Spleen (tissue), 11 donors: ENCODE measurements at regions not wholly inside any gene's neighbourhood (a gene's known extent, or its start where the extent isn't known, plus 50 kb on each side); places are given as distances from the start of the nearest gene placed in this dataset.

Source experiments
- DNase-seq: peaks from one replicate; pipeline ENCODE4 v3.0.0-alpha.2; 2020
- H3K27ac ChIP-seq, 8 donors: fragments of 200-600 bp; sonication (generic) in 7 of 8; 1 replicate in 4 of 8; 2 replicates in 4 of 8; pipeline versions ENCODE4 v1.5.0 to v1.8.0; 2016 to 2021; ENCODE audit warnings: inconsistent platforms in 4 of 8, mild to moderate bottlenecking in 4 of 8, moderate library complexity in 1 of 8
- H3K27me3 ChIP-seq, 7 donors: fragments of 200-600 bp; sonication (generic) in 6 of 7; replicated peaks in 1 of 7; 1 replicate in 4 of 7; 2 replicates in 3 of 7; pipeline versions ENCODE4 v1.5.0 to v1.8.0; 2016 to 2021; ENCODE audit warnings: inconsistent platforms in 3 of 7, mild to moderate bottlenecking in 1 of 7
- H3K36me3 ChIP-seq, 6 donors: fragments of 200-600 bp; sonication (generic) in 5 of 6; 1 replicate in 4 of 6; 2 replicates in 2 of 6; pipeline versions ENCODE4 v1.5.0 to v1.8.0; 2016 to 2021; ENCODE audit warnings: inconsistent platforms in 2 of 6
- H3K4me1 ChIP-seq, 6 donors: fragments of 200-600 bp; sonication (generic) in 5 of 6; 1 replicate in 3 of 6; 2 replicates in 3 of 6; pipeline versions ENCODE4 v1.5.0 to v1.8.0; 2016 to 2021; ENCODE audit warnings: inconsistent platforms in 3 of 6
- H3K4me3 ChIP-seq, 8 donors: fragments of 200-600 bp; sonication (generic) in 7 of 8; 1 replicate in 4 of 8; 2 replicates in 4 of 8; pipeline versions ENCODE4 v1.5.0 to v1.8.0; 2016 to 2021; ENCODE audit warnings: inconsistent platforms in 4 of 8, mild to moderate bottlenecking in 4 of 8, moderate library complexity in 2 of 8
- H3K9me3 ChIP-seq, 8 donors: fragments of 200-600 bp; sonication (generic) in 7 of 8; 1 replicate in 4 of 8; 2 replicates in 4 of 8; pipeline versions ENCODE4 v1.5.0 to v1.8.0; 2016 to 2021; ENCODE audit warnings: inconsistent platforms in 4 of 8
- POLR2A ChIP-seq, 3 donors: fragments of 450-650 bp; IDR thresholded peaks; one replicate each; pipeline ENCODE4 v1.5.1; 2017; ENCODE audit warnings: antibody characterized with exemption in 3 of 3, mild to moderate bottlenecking in 1 of 3
- POLR2AphosphoS5 ChIP-seq, 3 donors: sonication (generic); formaldehyde crosslinking; IDR thresholded peaks; one replicate each; pipeline ENCODE4 v1.5.1; 2017; ENCODE audit warnings: antibody characterized with exemption in 3 of 3
- WGBS, 5 donors: extraction: QIAGEN DNeasy Blood & Tissue Kit in 3 of 5; methylation state at CpG; one replicate each; pipeline versions ENCODE4 v1.1.5 to v1.1.7; 2013 to 2018; 5-methylcytosine and 5-hydroxymethylcytosine counted together
- intact Hi-C: fragments of 100-400 bp; cut with DNase I; formaldehyde crosslinking; loops from one replicate; pipeline ENCODE4 v1.15.0; 2023; ENCODE audit warnings: low total_unique reads
- TF ChIP-seq, protein P1 (sequence below), 11 experiments: fragments of 200-600 bp in 7 of 11; fragments of 450-650 bp in 4 of 11; sonication (generic) in 4 of 11; IDR thresholded peaks in 8 of 11; conservative IDR thresholded peaks in 3 of 11; 1 replicate in 7 of 11; 2 replicates in 4 of 11; pipeline versions ENCODE4 v1.4.0 to v1.8.0; 2016 to 2021; ENCODE audit warnings: antibody characterized with exemption in 11 of 11, inconsistent platforms in 4 of 11, mild to moderate bottlenecking in 1 of 11
- donor health status: healthy with polysubstance abuse.
- donor health status: DM: no; HTN: no; CAD: no; lungs with moderate emphysema.
- donor health status: DM: no; HTN: no; CAD: no.
- donor health status: Bipolar disorder and iron deficiency.
- donor health status: healthy.
- donor health status: DM: no; HTN: no; CAD: no.
- donor health status: DM: yes; HTN: yes; CAD: no.

- intact Hi-C loops, result no loop called here
- H3K9me3 ChIP-seq, result no peaks in the 10 kb centered on the region
- 27 to 81% (median 32%) methylated on average over 2 of the region's 2 CpGs for WGBS, 5 donors
- H3K27me3 ChIP-seq, result no peaks in the 10 kb centered on the region
- DNase-seq, result no peak
- TF ChIP-seq, protein P1, sequence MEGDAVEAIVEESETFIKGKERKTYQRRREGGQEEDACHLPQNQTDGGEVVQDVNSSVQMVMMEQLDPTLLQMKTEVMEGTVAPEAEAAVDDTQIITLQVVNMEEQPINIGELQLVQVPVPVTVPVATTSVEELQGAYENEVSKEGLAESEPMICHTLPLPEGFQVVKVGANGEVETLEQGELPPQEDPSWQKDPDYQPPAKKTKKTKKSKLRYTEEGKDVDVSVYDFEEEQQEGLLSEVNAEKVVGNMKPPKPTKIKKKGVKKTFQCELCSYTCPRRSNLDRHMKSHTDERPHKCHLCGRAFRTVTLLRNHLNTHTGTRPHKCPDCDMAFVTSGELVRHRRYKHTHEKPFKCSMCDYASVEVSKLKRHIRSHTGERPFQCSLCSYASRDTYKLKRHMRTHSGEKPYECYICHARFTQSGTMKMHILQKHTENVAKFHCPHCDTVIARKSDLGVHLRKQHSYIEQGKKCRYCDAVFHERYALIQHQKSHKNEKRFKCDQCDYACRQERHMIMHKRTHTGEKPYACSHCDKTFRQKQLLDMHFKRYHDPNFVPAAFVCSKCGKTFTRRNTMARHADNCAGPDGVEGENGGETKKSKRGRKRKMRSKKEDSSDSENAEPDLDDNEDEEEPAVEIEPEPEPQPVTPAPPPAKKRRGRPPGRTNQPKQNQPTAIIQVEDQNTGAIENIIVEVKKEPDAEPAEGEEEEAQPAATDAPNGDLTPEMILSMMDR (IDR thresholded peaks at IDR 0.05 in 8 of 11, conservative IDR thresholded peaks at IDR 0.05 in 3 of 11), result no peak
- TF ChIP-seq POLR2AphosphoS5 (IDR thresholded peaks at IDR 0.05) (no peak), POLR2A (IDR thresholded peaks at IDR 0.05) (no peak)
- H3K27ac ChIP-seq, result no peak overlapping the region
- H3K4me3 ChIP-seq, result no peak overlapping the region
- no peaks in the 10 kb centered on the region for H3K36me3 ChIP-seq
- no peaks in the 10 kb centered on the region for H3K4me1 ChIP-seq
Observed at GRCh38 chr2:120979398-120979797, 243.7 kb downstream of the GLI2 start.

- no peak for TF ChIP-seq POLR2AphosphoS5 (IDR thresholded peaks at IDR 0.05)
- TF ChIP-seq, protein P1 (IDR thresholded peaks at IDR 0.05 in 8 of 11, conservative IDR thresholded peaks at IDR 0.05 in 3 of 11), result no peak
- no peak for TF ChIP-seq POLR2A (IDR thresholded peaks at IDR 0.05)
- intact Hi-C loops, result no loop called here
- Histone ChIP-seq H3K9me3 (no peaks in the 10 kb centered on the region), H3K4me3 (no peak overlapping the region), H3K4me1 (no peaks in the 10 kb centered on the region), H3K36me3 (no peaks in the 10 kb centered on the region), H3K27me3 (no peaks in the 10 kb centered on the region), H3K27ac (no peak overlapping the region)
- 90 to 95% (median 93%) methylated on average over 8 of the region's 8 CpGs for WGBS, 5 donors
- DNase-seq, result no peak
Observed at GRCh38 chr2:120979921-120980320, 244.3 kb downstream of the GLI2 start.

GRCh38 chr2:120981443-120981842 is 245.8 kb downstream of the GLI2 start:
- intact Hi-C loops, result no loop called here
- DNase-seq, result no peak
- H3K9me3 ChIP-seq, result no peaks in the 10 kb centered on the region
- peaks cover 0 to 6% (median 0%) of the 10 kb centered on the region in 6 donors for H3K36me3 ChIP-seq
- no peak overlapping the region for H3K27ac ChIP-seq
- no peaks in the 10 kb centered on the region for H3K4me1 ChIP-seq
- no peak overlapping the region for H3K4me3 ChIP-seq
- 79 to 87% (median 85%) methylated on average over 4 of the region's 4 CpGs for whole genome bisulfite sequencing, 5 donors
- H3K27me3 ChIP-seq, result no peaks in the 10 kb centered on the region
- no peak for TF ChIP-seq POLR2AphosphoS5 (IDR thresholded peaks at IDR 0.05)
- TF ChIP-seq, protein P1 (IDR thresholded peaks at IDR 0.05 in 8 of 11, conservative IDR thresholded peaks at IDR 0.05 in 3 of 11), result no peak
- no peak for TF ChIP-seq POLR2A (IDR thresholded peaks at IDR 0.05)

DNA sequence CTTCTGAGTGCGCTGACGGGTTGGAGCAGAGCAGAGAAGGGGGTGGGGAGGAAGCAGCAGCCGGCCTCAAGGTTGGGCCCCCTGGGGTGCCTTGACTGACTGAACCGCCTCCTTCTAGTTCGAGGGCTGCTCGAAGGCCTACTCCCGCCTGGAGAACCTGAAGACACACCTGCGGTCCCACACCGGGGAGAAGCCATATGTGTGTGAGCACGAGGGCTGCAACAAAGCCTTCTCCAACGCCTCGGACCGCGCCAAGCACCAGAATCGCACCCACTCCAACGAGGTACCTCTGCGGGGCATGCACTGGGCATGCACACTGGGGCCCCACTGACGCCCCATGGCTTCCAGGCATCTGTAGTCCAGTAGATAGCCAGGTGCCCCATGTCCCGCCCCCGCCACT is 246.9 kb downstream of the GLI2 start:
- Histone ChIP-seq H3K27ac (no peak overlapping the region), H3K27me3 (no peaks in the 10 kb centered on the region), H3K36me3 (peaks cover 0 to 9% (median 0%) of the 10 kb centered on the region in 6 donors), H3K4me3 (no peak overlapping the region), H3K9me3 (no peaks in the 10 kb centered on the region), H3K4me1 (no peaks in the 10 kb centered on the region)
- intact Hi-C loops, result no loop called here
- DNase-seq, result peak; percentile 67
- 79 to 85% (median 80%) methylated on average over 20 of the region's 20 CpGs for WGBS, 5 donors
- no peak for TF ChIP-seq POLR2AphosphoS5 (IDR thresholded peaks at IDR 0.05)
- TF ChIP-seq POLR2A (IDR thresholded peaks at IDR 0.05), result no peak
- TF ChIP-seq, protein P1 (IDR thresholded peaks at IDR 0.05 in 8 of 11, conservative IDR thresholded peaks at IDR 0.05 in 3 of 11), result no peak
